HG02588 (cell line): ENCODE measurements at regions not wholly inside any gene's neighbourhood (a gene's known extent, or its start where the extent isn't known, plus 50 kb on each side); places are given as distances from the start of the nearest gene placed in this dataset.
"Not testable (repeated sequence)": the region's sequence is repeated elsewhere in the genome, so short reads cannot be mapped to it uniquely, and the experiment has no call there.

Source experiments
- ATAC-seq: cut with Tn5 transposase; IDR thresholded peaks from one replicate; pipeline ENCODE4 v1.9.1; 2021; ENCODE audit warnings: mild to moderate bottlenecking, moderate library complexity; ENCODE audit not compliant: unreplicated experiment

DNA sequence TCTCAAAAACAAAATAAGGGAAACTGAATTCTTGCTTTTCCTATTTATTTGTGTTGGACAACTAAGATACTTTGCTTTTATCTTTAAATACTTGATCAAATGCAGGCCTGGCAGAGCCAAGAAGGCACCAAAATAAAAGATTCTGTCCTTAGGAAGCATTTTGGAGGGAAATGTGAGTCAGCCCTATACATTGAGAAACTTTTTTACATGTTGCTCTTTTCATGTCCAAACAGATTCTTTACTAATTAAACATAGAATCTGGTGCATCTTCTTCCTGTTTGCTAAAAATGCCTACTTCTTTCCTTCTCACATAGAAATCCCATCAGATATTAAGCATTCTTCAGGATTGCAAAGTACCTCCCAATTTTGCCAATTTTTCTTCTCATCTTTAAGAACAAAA is 1160.4 kb downstream of the EFNA5 start:
- ATAC-seq, result no peak

DNA sequence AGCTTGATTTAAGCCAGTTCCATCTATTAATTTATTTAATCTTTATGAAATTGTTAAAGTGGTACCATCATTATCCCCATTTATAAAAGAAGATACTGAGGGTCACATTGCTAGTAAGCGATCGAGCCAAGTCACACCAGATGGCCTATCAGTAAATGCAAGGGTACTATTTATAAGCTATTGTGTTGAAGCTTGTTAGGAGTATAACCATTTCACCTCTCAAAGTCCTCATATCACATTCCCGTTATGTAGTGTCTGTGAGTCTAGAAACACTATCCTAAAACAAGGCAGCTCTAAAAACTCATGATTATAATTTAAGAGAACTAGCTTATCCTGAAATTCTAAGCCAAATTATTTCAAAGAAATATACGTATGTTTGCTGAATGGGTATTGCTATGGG is 1161.8 kb downstream of the EFNA5 start:
- ATAC-seq, result no peak

DNA sequence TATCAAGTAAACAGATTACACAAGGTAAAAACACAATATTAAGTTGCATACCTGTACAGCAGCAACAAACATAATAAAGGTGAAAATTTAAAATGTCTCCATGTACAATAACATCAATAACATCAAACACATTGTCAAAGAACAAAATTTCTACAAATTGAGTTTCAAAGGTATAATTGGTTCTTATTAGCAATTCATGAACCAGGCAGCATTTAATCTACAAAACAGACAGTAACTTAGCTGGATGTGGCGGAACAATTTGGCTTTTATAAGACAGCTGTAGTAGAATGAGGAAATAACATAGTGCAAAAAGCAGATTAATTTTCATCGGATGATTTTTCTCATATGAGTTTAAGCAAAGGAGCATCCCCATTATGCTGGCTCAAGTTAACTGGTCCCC is 1176.8 kb downstream of the EFNA5 start:
- ATAC-seq, result no peak

DNA sequence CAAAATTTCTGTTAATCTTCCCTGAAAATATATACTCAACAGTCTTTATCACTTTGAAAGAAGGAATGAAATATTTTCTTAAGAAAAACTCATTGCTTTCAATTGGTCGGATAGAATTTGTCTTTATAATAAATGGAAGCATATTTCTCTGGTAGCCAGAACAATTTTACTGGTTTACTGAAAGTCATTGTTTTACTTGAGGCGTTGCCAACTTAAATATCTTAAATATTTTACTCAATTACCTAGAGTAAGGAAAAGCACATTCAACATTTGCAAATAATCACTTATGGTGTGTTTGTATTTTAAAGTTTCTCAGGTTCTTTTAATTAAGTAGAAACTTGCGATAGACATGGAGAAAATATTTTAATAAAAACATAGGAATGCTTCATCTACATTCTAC is 1181.7 kb downstream of the EFNA5 start:
- ATAC-seq, result no peak

DNA sequence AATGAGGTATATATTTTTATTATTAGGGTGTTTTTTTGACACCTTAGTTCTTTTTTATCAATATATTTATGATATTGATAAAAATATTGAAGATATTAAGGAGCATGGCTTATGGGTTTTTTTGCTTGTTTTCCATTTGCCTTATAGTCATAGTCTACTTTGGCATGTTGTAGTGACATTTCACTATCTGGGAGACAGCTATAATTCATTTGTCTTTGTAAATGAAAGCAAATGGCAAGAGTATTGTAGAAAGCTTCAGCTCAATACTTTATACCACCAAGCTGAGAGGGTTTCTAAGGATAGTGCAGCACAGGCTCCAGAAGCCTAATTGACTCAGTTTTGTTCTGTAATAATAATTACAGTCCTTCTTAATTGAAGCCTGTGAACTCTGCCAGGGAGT is 1182.3 kb downstream of the EFNA5 start:
- ATAC-seq, result no peak

DNA sequence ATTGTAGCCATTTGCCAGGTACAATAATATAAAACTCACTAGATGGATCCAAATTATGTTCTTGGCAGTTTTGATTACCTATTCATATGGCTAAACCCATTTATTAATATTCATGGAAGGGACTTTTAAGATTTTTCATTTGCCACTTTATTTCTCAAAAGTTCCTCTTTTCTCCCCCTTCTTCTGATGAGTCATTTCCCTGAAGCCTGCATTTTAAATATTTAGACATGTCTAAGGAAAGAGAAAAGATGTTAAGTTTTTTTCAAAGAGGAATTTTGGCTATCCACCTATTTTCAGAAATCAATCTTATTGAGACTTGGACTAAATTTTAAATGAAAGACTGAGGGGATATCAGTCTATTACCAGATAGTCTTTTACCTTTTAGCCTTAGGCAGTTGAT is 1189.4 kb downstream of the EFNA5 start:
- ATAC-seq, result no peak

DNA sequence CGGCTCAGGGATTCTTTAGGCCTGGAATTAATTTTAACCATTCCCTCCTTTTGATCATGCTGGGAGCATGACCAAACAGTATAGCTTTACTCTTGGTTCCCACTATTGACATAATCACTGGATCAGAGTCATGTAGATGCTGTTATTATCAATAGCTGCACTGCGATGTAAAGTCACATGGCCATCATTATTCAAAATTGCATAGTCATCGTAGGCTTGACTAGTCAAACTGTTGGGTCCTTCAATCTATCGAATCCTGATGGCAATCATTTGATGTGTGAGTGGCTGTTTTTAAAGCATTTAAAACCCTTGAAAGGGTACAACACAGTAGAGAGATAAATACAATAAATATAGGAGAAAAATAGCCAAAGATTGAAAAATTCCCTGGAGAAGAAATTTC is 1194.1 kb downstream of the EFNA5 start:
- no peak for ATAC-seq

DNA sequence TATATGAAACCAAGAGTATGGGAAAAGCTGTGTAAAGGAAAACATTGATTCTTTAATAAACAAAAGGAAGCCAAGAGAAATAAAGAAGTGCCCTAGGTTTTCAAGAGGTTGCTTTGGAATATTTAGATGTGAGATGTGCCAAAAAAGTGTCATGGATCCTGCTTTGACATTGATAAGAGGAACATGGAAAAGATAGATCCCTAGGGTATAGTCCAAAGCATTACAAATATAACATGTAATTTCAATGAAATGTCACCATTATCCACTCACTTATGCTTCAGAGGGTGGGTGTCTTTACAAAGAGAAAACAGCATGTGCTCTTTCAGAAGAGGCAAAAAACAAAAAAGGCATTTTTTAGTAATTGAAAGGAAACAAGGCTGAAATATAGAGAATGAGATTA is 1196.7 kb downstream of the EFNA5 start:
- no peak for ATAC-seq

DNA sequence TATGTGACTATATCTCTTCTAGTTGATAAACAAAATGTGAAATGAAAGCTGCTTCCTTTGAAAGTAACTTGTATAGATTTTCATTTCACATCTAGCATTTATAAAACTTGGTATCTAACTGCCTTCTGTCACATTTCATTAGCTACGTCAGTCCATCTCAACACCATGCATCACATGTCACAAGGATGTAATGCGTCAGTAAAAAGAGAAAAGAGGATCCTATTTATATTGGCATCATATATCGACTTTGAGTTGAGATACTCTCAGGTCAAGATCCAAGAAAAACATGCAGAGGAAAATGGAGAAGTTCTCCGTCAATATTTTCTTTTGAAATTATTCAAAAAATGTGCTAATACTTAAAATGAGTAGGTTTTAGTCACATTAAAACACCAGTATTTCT is 1211.2 kb downstream of the EFNA5 start:
- ATAC-seq, result no peak

DNA sequence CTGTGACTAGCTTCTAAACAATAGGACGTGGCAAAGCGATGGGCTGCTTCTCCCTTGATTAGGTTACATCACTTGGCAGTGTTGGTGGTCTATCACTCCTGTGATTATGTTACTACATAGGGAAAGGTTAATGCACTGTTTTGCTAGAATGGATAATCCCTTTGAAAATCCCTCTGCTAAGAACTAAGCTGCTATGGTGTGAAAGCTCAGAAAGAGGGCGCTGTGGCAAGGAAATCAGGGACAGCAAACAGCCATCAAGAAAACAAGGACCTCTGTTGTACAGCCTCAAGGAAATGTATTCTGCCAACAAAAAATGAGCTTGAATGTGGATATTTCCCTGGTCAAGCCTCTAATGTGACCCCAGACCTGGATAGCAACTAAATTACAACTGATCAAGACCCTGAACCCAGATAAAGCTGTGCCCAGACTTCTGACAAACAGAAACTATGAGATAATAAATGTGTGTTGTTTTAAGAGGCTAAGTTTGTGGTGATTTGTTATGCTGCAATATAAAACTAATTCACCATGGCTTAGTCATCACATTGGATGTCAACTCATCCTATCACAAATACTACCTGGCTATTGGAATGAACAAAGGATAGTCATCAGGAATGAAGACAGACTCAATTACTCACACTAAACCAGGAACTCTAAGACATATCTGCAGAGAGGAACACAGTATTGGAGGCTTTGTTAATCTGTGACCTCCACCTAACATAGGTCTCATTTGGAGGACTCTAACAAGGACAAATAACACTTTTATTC is 1215.9 kb downstream of the EFNA5 start:
- ATAC-seq, result no peak

DNA sequence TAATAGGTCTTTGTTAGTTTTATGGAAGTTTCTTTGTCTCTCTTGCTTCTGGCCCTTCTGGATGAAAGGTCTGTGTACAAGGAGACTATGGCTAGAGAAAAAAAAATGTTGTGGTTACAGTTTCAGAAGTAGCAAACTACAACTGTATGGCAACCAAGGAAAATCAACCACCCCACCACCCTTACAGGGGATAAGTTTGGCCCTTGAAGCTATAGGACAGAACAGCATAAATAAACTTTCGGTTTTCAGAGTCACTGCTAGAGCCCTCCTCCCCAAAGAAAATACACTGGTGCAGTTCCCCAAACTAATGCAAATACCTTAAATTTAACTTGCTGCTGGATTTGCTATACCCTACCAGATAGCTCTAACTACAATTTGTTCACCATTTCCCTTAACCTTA is 1216.7 kb downstream of the EFNA5 start:
- no peak for ATAC-seq

DNA sequence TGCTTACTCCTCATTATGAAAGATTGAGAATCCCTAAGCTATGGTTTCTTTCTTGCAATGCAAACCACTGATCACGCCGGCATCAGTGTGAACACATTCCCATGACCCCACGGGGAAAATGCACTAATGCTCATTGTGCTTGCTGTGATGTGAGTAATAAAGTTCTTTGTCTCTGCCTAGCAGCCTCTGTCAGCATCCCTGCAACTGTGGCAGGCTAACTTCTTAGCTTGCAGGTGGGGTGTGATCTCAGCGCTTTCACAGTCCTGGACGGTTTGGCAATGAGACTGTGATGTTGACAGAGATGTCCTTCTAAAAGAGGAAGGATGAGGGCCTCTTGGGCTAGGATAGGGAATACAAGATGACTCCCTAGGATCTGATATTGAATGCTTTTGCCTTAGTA is 1218.7 kb downstream of the EFNA5 start:
- ATAC-seq, result no peak

DNA sequence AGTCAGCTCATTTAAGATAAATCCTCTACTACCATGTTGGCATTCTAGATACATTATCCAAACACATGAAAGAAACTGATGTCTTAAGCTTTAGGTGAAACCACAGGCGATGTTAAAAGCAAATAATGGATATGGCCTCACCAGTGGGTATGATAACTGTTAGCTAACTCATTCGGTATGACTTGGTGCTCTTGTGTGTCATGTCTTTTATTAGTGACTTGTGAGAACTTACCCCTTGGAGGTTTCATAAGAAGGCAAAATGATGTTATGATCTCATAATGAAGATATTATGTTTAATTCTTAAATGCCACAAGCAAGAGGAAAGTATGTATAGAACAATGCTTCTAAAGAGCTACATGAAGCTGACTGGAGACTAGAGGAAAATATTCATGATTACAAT is 1227.0 kb downstream of the EFNA5 start:
- no peak for ATAC-seq

DNA sequence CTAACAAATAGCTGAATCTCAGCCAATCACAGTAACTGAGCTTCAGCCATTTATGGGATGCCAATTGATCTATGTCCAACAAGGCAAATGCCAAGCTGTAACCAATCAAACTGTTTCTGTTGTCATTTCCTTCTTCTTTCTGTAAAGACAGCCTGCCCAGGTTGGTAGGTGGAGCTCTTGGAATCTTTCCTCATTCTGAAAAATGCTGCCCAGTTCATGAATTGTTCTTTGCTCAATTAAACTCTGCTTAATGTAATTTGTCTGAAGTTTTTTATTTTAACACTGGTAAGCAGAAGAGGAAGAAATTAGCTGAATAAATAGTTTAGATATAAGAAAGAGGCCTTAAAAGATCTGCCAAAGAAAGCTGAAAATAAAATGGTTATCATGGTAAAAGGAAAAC is 1235.6 kb downstream of the EFNA5 start:
- no peak for ATAC-seq

DNA sequence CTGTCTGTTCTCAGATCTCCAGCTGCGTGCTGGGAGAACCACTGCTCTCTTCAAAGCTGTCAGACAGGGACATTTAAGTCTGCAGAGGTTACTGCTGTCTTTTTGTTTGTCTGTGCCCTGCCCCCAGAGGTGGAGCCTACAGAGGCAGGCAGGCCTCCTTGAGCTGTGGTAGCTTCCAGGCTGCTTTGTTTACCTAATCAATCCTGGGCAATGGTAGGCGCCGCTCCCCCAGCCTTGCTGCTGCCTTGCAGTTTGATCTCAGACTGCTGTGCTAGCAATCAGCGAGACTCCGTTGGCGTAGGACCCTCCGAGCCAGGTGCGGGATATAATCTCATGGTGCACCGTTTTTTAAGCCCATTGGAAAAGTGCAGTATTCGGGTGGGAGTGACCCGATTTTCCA is 1240.0 kb downstream of the EFNA5 start:
- ATAC-seq, result not testable (repeated sequence)

DNA sequence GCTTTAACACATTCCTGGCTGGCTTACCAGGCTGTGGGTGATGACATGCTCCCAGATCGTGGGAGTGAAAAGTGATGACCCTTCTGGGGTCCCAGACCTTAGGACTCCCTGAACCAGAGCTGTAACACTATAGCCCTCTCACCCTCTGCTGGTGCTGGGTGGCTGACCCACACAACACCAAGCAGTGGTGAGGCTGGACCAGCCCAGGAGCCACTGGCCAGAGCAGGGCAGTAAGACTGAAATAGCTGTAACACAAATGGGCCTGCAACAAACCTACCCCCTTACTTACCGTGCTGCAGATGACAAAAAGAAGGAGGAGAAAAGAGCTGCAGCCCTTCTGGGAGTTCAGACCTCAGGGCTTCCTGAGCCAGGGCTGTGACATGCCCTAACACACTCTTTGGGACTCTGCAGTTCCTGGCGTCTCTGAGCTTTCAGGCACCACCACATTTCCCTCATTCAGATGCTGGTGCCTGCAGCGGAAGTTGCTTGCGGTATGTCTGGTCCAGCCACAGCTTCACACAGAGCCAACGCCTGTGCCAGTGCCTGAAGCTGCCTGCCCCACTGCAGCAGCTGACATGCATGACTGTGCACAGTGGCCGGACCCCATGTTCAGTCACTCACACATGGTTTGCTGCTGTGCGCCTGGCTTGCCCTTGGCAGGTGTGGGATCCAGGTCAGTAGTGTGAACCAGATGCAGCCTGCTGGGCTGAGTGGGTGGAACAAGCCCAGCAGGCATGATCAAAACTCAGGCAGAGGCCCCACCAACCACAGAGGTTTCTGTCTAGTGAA is 1247.4 kb downstream of the EFNA5 start:
- ATAC-seq, result no peak

DNA sequence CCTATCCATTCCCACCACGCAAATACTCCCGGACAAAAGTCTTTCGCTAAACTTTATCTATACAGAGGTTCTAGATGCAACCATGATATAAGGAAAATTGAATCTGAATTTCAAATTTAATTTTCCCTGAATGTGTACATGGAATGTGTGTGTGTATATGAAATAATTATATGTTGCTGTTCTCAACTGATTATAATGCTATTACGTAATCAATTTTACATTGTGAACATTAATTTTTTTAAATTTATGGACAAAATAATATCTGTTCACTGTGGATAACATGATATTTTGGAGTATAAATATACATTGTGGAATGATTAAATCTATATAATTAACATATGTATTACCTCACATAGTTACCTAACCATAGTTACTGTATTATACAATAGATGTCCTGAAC is 1250.6 kb downstream of the EFNA5 start:
- no peak for ATAC-seq

DNA sequence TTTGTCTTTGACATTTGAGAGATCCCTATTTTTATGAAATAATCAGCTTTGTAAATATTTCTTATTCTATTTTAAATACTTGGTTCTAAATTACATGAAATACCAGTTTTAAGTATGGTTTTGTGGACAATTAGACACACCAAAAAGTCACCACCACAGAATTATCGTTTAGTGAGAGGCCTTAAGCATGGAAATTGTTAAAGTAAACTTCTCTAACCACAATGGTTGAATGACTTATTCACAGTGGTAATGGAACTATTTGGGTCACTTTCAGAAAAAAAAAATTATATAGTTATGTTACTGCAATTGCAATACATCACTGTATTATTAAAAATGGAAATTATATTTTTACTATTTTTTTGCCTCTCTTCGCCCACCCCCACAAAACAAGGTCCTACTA is 1252.5 kb downstream of the EFNA5 start:
- ATAC-seq, result no peak

DNA sequence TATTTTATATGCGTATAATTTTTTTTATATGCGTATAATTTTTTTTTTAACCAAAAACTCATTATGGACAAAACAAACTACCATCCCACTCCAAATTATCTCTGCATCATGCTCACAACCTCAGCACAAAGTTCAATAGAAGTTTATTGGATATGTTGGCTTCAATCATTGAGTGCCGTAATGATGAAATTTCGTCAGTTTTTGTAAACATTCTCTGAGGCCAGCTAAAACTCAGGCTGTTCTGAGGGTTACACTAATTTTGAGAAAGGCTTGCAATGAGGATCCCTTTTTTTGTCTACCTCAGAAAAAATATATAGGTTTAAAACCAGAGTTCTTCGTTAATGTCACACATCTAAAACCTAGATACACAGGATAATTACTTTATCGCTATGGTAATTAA is 1253.2 kb downstream of the EFNA5 start:
- no peak for ATAC-seq

DNA sequence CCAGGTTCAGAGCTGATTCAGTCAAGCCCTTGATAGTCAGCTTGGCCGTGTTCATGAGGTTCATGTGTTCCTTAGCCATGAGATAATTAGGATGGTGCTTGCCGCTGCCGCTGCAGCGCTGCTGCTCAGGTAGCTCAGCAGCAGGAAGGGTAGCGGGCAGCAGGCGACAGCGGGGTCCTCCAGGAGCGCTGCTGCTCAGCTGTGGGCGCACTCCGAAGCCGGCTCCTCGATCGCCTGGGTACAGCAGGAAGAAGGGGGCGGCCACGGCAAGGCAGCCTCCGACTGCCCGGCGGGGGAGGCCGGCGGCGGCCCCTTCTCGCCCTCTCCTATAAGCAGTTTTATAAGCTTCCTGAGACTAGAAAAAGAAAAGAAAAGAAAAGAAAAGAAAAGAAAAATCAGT is 1253.6 kb downstream of the EFNA5 start:
- ATAC-seq, result no peak

DNA sequence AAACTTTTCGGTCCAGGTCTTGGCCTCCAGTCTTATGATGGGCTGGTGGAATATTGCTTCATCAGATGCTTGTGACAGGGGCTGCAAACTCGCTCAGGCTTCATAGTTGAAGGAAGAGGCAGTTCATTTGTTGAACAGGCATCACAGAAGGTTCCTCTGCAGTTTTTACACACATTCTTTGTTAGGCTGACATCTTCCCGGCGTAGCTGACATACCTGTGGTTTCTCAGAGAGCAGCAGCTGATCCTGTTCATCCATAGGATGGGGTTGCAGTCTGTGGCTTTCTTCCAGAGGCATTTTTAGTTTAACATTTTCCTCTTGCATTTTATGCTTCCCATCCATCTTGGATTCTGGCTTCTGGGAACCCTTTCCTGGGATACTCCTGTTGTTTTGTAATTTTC is 1255.2 kb downstream of the EFNA5 start:
- no peak for ATAC-seq

DNA sequence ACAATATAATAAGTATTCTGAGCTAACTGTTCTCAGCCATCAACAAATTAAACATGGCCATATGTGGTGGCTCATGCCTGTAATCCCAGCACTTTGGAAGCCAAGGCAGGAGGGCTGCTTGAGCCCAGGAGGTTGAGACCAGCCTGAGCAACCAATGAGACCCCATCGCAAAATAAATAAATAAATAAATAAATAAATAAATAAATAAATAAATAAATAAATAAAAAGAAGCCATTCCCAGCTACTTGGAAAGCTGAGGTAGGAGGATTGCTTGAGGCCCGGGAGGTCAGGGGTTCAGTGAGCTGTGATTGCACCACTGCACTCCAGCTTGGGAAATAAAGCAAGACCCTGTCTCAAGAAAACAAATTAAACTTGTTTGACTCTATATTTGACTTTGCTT is 1256.4 kb downstream of the EFNA5 start:
- no peak for ATAC-seq

DNA sequence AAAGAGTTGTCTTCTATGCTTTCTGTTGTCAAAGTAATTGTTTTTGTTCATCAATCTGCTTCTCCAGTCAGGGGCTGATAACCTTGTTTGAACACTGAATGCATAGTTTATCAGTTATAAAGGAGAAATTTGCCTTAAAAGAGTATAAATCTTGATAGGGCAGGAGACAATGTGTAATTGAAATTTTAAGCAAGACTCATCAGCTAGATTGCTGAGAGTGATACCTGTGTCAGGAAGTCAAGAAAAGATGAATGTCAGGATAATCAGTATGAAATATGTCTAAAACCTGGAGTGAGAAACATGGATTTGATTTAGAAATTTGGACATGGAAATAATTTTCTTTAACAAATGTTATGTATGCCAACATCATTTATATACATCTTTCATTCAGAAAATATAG is 1258.1 kb downstream of the EFNA5 start:
- ATAC-seq, result no peak
